Activated CD4-positive, CD25-positive, alpha-beta regulatory T cell (primary cell): ENCODE measurements at regions not wholly inside any gene's neighbourhood (a gene's known extent, or its start where the extent isn't known, plus 50 kb on each side); places are given as distances from the start of the nearest gene placed in this dataset.
"Not testable (repeated sequence)": the region's sequence is repeated elsewhere in the genome, so short reads cannot be mapped to it uniquely, and the experiment has no call there.

Experiments
- DNase-seq, 4 experiments: peaks; one replicate each; lab custom pipeline; 2025; lab: John Stamatoyannopoulos, UW

GRCh38 chr5:96101358-96102089 is 139.9 kb upstream of the ELL2 start:
- no peak for DNase-seq

- DNase-seq = not testable (repeated sequence)
These were observed 135.8 kb upstream of the ELL2 start for GRCh38 chr5:96097488-96097887.

GRCh38 chr5:96096724-96097123 is 135.1 kb upstream of the ELL2 start:
- DNase-seq = no peak

- DNase-seq = no peak
These were observed 133.3 kb upstream of the ELL2 start for GRCh38 chr5:96094904-96095303.

- no peak for DNase-seq
These were observed 132.3 kb upstream of the ELL2 start for GRCh38 chr5:96093890-96094381.

GRCh38 chr5:96093340-96093739 is 131.7 kb upstream of the ELL2 start:
- DNase-seq = no peak

DNA sequence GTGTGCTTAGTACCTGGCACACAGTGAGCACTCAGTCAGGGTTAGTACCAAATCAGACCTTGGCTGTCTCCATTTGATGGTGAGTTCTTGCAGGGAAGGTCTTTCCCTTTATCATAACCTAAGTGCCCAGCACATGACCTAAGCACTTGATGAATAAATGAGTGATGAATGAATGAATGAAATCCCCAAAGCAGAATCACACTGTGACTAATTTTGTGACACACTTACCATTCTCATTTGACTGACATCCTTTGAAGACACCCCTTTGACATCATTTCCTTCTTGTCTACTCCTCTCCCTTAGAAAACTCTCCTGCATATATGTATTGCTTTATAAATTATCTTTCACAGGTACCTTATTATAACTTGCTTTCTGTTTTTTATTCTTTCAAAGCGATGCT is 130.2 kb upstream of the ELL2 start:
- DNase-seq = no peak

DNA sequence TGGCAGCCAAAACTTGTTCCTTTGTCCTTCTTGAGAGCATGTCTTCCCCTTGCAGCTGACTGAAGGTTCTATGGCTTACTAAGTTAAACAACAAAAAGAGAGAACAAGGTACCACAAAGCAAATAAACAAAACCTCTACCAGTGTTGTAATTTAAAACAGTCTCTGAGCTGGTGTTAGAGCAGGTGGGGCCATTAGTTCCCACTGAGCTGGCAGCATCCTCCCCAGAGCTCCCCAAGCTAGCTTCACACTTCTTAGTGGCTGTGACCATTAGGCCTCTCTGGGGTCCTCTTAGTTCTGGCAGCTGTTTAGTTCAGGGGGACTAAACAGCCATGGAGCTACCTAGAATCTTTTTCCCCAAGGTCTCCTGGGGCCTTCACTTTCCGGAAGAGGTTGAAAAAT is 128.6 kb upstream of the ELL2 start:
- DNase-seq = no peak

- no peak for DNase-seq
These were observed 127.3 kb upstream of the ELL2 start for GRCh38 chr5:96088706-96089498.

GRCh38 chr5:96087939-96088338 is 126.3 kb upstream of the ELL2 start:
- DNase-seq = no peak

DNA sequence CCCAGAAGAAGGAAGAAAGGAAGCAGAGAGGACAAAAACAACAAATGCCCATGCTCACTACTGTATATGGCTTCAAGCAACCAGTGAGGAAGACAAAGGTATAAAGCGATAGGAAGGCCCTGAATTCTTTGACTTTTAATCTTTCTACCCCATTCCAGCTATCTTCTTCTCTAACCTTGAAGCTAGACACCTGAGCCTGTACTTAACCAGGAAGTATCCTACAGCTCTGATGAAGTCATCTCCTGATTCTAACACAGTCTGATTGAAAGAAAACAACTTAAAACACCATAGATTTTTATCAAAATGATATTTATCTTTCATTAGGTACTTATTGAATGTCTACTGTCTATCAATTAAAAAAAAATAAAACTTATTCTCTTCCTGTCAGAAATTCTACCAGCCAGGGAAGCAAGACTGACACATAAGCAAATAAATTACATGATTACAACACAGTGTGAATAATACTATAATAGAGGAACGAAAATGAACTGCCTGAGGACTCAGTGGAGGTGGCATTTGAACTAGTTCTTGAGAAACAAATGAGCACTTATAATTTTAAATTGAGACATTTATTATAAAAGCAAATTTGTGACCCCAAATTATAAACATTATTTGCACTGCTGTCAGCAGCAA is 123.3 kb upstream of the ELL2 start:
- no peak for DNase-seq

GRCh38 chr5:96083361-96083881 is 121.8 kb upstream of the ELL2 start:
- DNase-seq = no peak

GRCh38 chr5:96081276-96081858 is 119.7 kb upstream of the ELL2 start:
- no peak for DNase-seq

- DNase-seq = no peak
These were observed 118.9 kb upstream of the ELL2 start for GRCh38 chr5:96080557-96080956.

DNA sequence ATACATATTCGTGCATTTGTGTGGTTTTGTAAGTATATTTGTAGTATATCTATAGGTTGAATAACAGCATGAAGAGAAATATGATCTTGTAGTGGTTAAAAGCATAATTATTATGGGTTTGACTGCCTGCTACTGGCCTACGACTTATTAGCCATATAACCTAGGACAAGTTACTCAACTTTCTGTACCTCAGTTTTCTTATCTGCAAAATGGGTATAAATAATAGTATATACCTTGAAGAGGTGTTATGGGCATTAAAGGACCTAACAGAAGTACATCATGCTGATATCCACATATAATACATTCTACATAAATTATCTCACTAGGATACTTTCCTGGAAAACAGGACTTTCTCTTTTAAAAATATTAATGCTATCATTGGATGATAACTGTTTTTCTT is 118.3 kb upstream of the ELL2 start:
- no peak for DNase-seq

- no peak for DNase-seq
These were observed 117.4 kb upstream of the ELL2 start for GRCh38 chr5:96079075-96079474.

DNA sequence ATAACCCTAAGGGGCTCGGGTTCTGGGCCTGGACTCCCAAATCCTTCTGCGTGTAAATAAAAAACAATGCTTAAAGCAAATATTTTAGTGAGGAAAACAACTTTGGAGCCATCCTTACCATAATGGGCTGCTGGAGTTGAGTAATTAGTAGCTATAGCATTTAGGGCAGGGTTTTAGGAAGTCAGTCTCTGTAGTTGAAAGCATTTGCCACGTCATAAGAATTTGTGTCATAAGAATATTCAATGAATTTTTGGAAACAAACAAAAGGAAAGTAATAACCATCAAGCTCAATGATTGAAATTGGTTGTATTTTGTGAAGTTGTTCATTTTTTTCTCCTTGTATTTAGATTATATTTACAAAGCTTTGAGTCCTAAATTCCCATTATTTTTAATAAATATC is 114.8 kb upstream of the ELL2 start:
- no peak for DNase-seq

- no peak for DNase-seq
These were observed 114.1 kb upstream of the ELL2 start for GRCh38 chr5:96075579-96076289.

DNA sequence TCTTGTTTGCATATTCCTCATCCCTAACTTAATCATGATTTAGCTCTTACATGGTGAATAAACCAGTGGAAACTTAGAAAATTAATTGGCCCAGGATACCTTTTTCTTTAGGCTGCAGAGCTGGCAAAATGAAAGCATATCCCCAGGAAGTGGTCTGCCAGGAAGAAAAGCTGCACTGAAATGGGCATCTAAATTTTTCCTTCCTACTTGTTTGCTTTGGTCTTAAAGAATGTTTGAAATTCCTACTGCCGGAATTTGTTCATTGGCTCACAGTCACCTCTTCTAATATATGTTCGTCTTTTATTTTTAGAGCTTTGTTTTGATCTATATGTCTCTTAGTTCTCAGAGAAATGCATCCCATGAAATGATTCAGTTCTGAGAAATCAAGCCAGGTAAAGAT is 113.2 kb upstream of the ELL2 start:
- no peak for DNase-seq

GRCh38 chr5:96074460-96074859 is 112.8 kb upstream of the ELL2 start:
- DNase-seq = no peak

- DNase-seq = no peak
These were observed 111.1 kb upstream of the ELL2 start for GRCh38 chr5:96072791-96073165.
